ENCODE measurements at regions not wholly inside any gene's neighbourhood (a gene's known extent, or its start where the extent isn't known, plus 50 kb on each side); places are given as distances from the start of the nearest gene placed in this dataset.

- TF ChIP-seq CTCF (IDR thresholded peaks at IDR 0.05 in 4 of 5, conservative IDR thresholded peaks at IDR 0.05 in 1 of 5) (no peak), POLR2A (IDR thresholded peaks at IDR 0.05) (no peak)
Measured at GRCh38 chr2:221115944-221116343, 456.2 kb downstream of the EPHA4 start.

All from gastrocnemius medialis (tissue), 4 donors.